ENCODE measurements at regions not wholly inside any gene's neighbourhood (a gene's known extent, or its start where the extent isn't known, plus 50 kb on each side); places are given as distances from the start of the nearest gene placed in this dataset.
"Not testable (repeated sequence)": the region's sequence is repeated elsewhere in the genome, so short reads cannot be mapped to it uniquely, and the experiment has no call there.

DNA sequence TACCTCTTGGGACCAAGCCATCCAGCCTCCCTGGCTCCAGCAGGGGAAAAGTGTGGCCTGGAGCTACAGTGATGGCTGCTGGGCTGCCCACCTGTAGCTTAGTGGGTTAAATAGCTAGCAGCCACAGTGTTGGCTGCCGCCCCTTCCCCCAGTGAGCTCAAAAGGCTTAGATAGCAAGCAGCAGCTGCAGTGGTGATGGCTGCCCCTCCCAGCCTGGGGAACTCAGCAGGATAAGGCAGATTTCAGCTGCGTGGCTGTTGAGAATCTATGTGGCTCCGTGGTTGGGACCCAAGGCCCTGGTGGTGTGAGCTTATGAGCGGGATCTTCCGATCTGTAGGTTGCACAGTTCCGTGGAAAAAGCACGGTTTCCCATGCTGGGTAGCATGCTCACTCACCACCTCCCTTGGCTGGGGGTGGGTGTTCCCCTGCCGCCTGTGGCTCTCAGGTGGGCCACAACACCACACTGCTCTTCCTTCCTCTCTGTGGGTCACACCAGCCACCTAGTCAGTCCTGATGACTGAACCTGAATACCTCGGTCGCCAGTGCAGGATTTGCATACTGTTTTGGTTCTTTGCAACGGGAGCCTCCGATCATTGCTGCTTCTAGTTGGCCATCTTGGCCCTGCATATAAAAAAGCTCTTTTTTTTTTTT lies 946.5 kb upstream of the FAM98A start:
- DNase-seq (ENCODE audit: low spot score): no peak

DNA sequence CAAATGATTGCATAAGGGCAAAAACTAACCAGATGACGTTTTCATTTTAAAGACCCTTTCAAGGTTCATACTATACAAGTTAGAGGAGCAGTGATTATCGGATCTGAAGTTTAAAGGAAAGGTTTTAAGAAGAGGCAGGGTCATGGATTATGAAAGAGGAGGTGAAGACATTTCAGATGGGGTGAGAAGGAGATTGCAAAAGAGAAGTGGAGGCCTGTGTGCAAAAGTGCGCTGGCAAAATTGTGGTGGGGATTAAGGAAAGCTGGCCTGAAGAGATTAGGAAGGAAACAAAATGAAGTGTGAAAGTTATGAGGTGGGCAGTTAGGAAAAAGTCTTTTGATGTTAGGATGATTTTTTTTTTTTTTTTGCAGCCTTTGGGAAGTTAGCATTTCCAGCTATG lies 935.7 kb upstream of the FAM98A start:
- no peak for DNase-seq (ENCODE audit: low spot score)

DNA sequence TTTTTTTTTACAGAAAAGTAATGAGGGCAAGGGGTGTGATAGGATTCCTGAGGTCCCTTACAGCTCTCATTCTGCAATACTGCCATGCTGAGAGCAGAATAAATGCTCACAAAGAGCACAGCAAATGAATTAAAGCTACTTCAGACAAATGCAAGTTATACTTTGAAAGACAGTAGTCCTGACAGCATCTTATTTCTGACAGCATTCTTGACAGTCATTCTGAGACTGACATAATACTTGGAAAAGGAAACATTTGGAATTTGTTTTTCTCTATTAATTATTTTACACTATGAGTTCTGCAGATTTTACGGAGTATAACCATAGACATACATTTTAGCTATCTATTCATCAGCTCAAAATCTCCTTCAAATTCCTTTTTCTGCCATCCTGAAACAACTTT lies 935.2 kb upstream of the FAM98A start:
- no peak for DNase-seq (ENCODE audit: low spot score)

GRCh38 chr2:34533585-34534183 lies 934.6 kb upstream of the FAM98A start:
- no peak for DNase-seq (ENCODE audit: low spot score)

- DNase-seq (ENCODE audit: low spot score): no peak
Measured at GRCh38 chr2:34529965-34530364, 930.9 kb upstream of the FAM98A start.

DNA sequence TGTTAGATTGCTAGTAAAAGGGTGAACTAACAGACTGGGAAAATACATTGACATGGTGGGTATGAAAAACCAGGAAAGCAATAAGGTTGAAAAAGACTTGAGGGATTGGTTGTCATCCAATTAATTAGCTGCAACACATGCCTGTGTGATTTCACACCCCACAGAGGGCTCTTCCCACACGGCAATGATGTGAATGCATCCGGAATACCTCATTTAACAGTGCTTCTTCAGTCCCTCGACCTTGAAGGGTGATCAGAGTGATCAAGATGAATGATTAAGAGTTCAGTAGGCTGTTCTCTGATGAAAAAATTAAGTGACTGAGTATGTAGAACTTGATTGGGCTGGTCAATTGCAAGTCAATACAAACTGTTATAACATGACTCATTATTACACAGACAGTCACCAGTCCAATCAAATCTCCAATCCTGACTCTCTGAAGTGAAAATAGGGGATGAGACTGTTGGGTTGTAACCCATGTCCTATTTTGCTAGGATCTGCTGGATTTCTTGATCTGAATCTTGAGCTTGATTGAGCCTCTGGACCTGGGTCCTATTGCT lies 924.9 kb upstream of the FAM98A start:
- DNase-seq (ENCODE audit: low spot score): no peak

GRCh38 chr2:34519659-34520058 lies 920.6 kb upstream of the FAM98A start:
- DNase-seq (ENCODE audit: low spot score): no peak

GRCh38 chr2:34498561-34498960 lies 899.5 kb upstream of the FAM98A start:
- DNase-seq (ENCODE audit: low spot score): no peak

- not testable (repeated sequence) for DNase-seq (ENCODE audit: low spot score)
Measured at GRCh38 chr2:34494192-34494591, 895.1 kb upstream of the FAM98A start.

DNA sequence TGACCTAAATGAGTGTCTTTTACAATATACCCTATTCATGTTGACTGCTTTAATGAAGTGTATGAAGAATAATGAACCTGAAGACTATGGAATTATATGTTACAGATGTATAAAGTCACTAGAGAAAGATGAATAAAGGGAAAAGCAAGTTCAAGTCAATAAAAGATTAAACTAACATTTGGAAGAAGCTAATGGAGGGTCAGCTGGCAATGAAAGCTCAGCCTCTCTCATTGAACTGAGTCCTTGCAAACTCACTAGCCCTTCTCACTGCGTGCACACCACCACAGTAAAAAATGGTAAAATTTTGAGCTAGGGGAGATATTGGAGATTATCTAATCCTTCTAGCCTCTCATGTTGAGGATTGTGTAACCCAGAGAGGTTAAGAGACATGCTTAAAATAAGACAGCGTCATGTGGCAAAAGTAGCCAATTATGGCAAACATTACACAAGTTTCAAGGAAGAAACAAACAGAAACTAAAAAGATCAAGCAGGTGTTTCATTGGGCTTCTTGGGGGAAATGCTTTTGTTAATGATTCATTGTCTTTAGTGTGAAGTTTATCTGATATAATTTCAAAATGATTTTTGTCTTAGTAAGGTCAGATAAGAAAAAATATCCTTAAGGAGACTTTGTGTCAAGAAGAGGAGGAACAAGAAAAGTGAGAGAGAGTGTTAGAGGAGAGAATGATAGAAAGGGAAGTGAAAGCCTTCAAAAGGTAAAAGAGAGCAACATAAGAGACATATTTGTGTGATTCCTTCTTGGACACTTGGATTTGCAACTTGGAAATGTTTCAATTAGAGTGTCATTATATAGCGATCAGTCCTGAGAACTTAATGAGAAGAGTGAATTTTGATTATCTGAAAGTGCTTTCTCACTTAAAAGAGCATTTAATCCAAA lies 893.7 kb upstream of the FAM98A start:
- DNase-seq (ENCODE audit: low spot score): no peak

GRCh38 chr2:34486965-34487364 lies 887.9 kb upstream of the FAM98A start:
- no peak for DNase-seq (ENCODE audit: low spot score)

DNA sequence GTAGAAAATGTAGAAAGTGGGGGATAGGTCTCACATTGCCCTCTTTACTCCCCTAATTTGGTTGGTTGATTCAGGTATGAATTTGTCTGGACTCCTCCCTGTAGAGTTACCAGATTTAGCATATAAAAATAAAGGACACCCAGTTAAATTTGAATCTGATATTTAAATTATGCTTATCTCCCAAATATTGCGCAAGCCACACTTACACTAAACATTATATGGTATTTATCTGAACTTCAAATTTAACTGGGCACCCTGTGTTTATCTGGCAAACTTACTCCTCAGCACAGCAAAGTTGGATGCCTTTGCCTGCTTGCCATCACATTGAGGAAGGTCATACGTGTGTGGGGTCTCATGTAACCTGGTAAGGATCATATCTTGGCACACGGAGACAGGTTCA lies 882.4 kb upstream of the FAM98A start:
- no peak for DNase-seq (ENCODE audit: low spot score)

- no peak for DNase-seq (ENCODE audit: low spot score)
Measured at GRCh38 chr2:34480366-34480765, 881.3 kb upstream of the FAM98A start.

GRCh38 chr2:34475156-34475555 lies 876.1 kb upstream of the FAM98A start:
- DNase-seq (ENCODE audit: low spot score): no peak

DNA sequence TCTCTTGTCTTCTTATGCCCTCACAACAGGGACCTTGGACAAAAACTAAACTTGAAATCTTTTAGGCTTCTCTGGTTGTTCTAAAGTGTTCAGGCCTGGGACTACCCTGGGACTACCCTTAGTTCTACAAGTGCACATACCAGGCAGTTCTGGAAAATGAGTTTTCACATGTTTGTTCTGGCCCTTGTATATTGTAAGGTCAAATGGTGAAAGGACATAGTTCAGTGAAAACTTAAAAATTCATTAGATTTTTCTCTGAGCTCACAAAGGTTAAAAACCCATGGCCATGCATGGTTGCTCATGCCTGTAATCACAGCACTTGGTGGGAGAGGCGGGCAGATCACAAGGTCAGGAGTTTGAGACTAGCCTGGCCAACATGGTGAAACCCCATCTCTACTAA lies 875.5 kb upstream of the FAM98A start:
- no peak for DNase-seq (ENCODE audit: low spot score)

DNA sequence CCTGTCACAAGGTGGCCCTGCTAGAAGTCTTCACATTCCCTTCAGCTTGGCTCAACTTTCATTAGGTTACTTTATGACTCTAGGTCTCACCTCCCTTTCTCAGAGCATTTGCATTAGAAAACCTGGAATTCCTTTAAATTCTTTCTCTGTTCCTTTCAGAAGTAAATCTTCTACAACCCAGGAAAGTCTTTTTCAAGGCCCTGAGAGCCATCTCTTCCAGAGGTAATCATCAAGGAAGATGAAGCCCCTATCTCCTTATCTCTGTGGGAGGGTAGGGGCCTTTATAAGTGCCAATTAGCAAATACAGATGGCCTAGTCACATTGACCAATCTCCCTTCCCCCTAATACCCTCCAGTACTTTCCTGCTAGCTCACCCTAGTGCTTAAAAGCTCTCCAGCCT lies 848.0 kb upstream of the FAM98A start:
- DNase-seq (ENCODE audit: low spot score): no peak

GRCh38 chr2:34423301-34423700 lies 824.2 kb upstream of the FAM98A start:
- peak; percentile 7 for DNase-seq (ENCODE audit: low spot score)

DNA sequence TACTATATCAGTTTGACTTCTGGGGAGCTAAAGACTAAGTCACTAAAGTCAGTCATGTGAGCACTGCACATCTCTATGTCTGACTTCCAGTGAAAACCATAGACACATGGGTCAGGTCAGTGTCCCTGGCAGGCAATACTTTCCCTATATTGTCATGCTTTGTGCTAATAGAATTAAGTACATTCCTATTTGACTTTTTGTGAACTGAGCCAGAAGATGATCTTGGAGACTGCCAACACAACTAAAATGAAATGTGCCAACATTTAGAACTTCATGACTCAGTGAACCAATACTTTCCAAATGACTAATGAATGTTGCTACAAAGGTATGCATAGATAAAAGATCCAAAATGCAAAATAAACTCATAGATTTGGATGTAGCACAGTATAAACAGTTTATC lies 820.8 kb upstream of the FAM98A start:
- no peak for DNase-seq (ENCODE audit: low spot score)

GRCh38 chr2:34416856-34417255 lies 817.8 kb upstream of the FAM98A start:
- DNase-seq (ENCODE audit: low spot score): no peak

- DNase-seq (ENCODE audit: low spot score): no peak
Measured at GRCh38 chr2:34414856-34415255, 815.8 kb upstream of the FAM98A start.

- no peak for DNase-seq (ENCODE audit: low spot score)
Measured at GRCh38 chr2:34408100-34408499, 809.0 kb upstream of the FAM98A start.

DNA sequence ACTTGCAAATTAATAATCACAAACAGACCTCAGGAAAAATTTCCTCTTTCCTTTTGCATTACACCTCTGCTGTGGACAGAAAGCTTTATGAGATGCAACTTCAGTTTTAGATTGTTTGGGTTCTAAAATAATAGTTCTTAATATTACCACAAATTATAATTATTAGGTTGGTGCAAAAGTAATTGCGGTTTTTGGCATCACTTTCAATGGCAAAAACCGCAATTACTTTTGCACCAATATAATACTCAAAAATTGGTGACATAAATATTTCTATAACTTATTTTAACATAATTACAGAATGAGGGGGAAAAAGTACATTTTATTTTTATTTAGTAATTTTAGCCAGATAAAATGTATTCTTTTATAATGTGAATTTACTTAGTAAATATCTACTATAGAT lies 804.4 kb upstream of the FAM98A start:
- no peak for DNase-seq (ENCODE audit: low spot score)

- no peak for DNase-seq (ENCODE audit: low spot score)
Measured at GRCh38 chr2:34402376-34402775, 803.3 kb upstream of the FAM98A start.
